HepG2 (cell line): ENCODE measurements at regions not wholly inside any gene's neighbourhood (a gene's known extent, or its start where the extent isn't known, plus 50 kb on each side); places are given as distances from the start of the nearest gene placed in this dataset.
A peak's percentile ranks its signal among the peaks of the same experiment; 100 is the strongest.

Source experiments
- ATAC-seq: fragments of 200-7000 bp; cut with Tn5 transposase; 3 replicates; pipeline ENCODE4 v1.9.1; 2020; ENCODE audit warnings: mild to moderate bottlenecking, moderate library complexity
- BruUV-seq: library from RNA; stranded (reverse); fragments of 400-500 nt; replicated peaks from 2 replicates; lab custom pipeline; 2021; lab: Mats Ljungman, UMichigan
- CTCF ChIA-PET: fragments of 300-600 bp; formaldehyde crosslinking; extraction: SDS; loops from one replicate; lab custom pipeline; 2021; ENCODE audit warnings: low total read pairs, inconsistent platforms, low intra/inter-chr PET ratio; lab: Yijun Ruan, JAX
- POLR2A ChIA-PET: fragments of 350-600 bp; sonication (Branson Sonifier 250); formaldehyde crosslinking; loops from one replicate; lab custom pipeline; 2020; ENCODE audit warnings: antibody characterized with exemption, inconsistent platforms; lab: Yijun Ruan, JAX
- DNase-seq: peaks from one replicate; pipeline ENCODE4 v3.0.0-alpha.2; 2015; ENCODE audit warnings: low spot score
- FAIRE-seq: peaks from 3 replicates; lab custom pipeline; 2011; peaks lifted over from hg19 to GRCh38; lab: Jason Lieb, UNC
- H2AFZ ChIP-seq: one replicate; pipeline ENCODE4 v1.6.1; 2011; ENCODE audit warnings: low read length, inconsistent platforms
- H3K27ac ChIP-seq: fragments of 300-600 bp; 3 replicates; pipeline ENCODE4 v1.8.0; 2011; ENCODE audit warnings: mixed run types, mild to moderate bottlenecking, mixed read lengths, low read length, inconsistent platforms; ENCODE audit not compliant: insufficient read depth; ENCODE audit errors: extremely low read length
- H3K27me3 ChIP-seq, 2 experiments: fragments of 200-600 bp in 1 of 2; 2 replicates in 1 of 2; 3 replicates in 1 of 2; pipeline versions ENCODE4 v1.6.0 to v1.8.0; 2011; ENCODE audit warnings: low read length in 2 of 2, mild to moderate bottlenecking in 2 of 2, moderate library complexity in 2 of 2, inconsistent platforms in 1 of 2; ENCODE audit not compliant: insufficient read depth in 2 of 2, control insufficient read depth in 1 of 2
- H3K36me3 ChIP-seq, 2 experiments: fragments of 200-600 bp in 1 of 2; replicated peaks in 1 of 2; 2 replicates in 1 of 2; 3 replicates in 1 of 2; pipeline versions ENCODE4 v1.5.1 to v1.8.0; 2011; ENCODE audit warnings: low read length in 2 of 2, inconsistent platforms in 1 of 2; ENCODE audit not compliant: insufficient read depth in 2 of 2, control insufficient read depth in 1 of 2
- H3K4me1 ChIP-seq: 2 replicates; pipeline ENCODE4 v1.5.1; 2012; ENCODE audit warnings: low read length, inconsistent platforms; ENCODE audit not compliant: insufficient read depth
- H3K4me2 ChIP-seq: 2 replicates; pipeline ENCODE4 v1.6.0; 2011; ENCODE audit warnings: low read depth, low read length, inconsistent platforms
- H3K4me3 ChIP-seq, 3 experiments: fragments of 200-600 bp in 1 of 3; sonication (generic), shearing (Covaris generic) in 1 of 3; replicated peaks in 1 of 3; 2 replicates each; pipeline ENCODE4 v1.5.1; 2011 to 2016; ENCODE audit warnings: low read length in 3 of 3, inconsistent platforms in 2 of 3, low read depth in 2 of 3, mild to moderate bottlenecking in 2 of 3, control low read depth in 1 of 3, mixed read lengths in 1 of 3; ENCODE audit not compliant: insufficient read depth in 1 of 3
- H3K79me2 ChIP-seq: one replicate; pipeline ENCODE4 v1.6.1; 2011; ENCODE audit warnings: low read length, inconsistent platforms; ENCODE audit not compliant: insufficient read depth
- H3K9ac ChIP-seq: 2 replicates; pipeline ENCODE4 v1.6.0; 2011; ENCODE audit warnings: mild to moderate bottlenecking, low read depth, low read length, inconsistent platforms; ENCODE audit not compliant: insufficient read depth
- H3K9me3 ChIP-seq: 2 replicates; pipeline ENCODE4 v1.5.1; 2012; ENCODE audit warnings: mild to moderate bottlenecking, low read length
- H4K20me1 ChIP-seq: 2 replicates; pipeline ENCODE4 v1.6.0; 2011; ENCODE audit warnings: inconsistent platforms, mild to moderate bottlenecking, low read length, moderate library complexity; ENCODE audit not compliant: insufficient read depth
- AKNA ChIP-seq: sonication (generic); formaldehyde crosslinking; IDR thresholded peaks from 2 replicates; pipeline ENCODE4 v1.4.0; 2020; ENCODE audit warnings: missing genetic modification reagents, borderline replicate concordance
- ATRX ChIP-seq: sonication (generic); formaldehyde crosslinking; IDR thresholded peaks from 2 replicates; pipeline ENCODE4 v1.4.0; 2020; ENCODE audit warnings: missing genetic modification reagents, borderline replicate concordance
- CREB1 ChIP-seq, 2 experiments: fragments of 450-650 bp in 1 of 2; IDR thresholded peaks; 2 replicates each; pipeline ENCODE4 v1.6.1; 2016 to 2017; ENCODE audit warnings: control low read depth in 1 of 2, mild to moderate bottlenecking in 1 of 2, missing compliant biosample characterization in 1 of 2, missing genetic modification characterization in 1 of 2
- EZH2 ChIP-seq: conservative IDR thresholded peaks from 2 replicates; pipeline ENCODE4 v1.6.1; 2012; ENCODE audit warnings: mild to moderate bottlenecking, low read depth, low read length, moderate library complexity
- GABPB1 ChIP-seq: IDR thresholded peaks from 2 replicates; pipeline ENCODE4 v1.6.1; 2016; ENCODE audit warnings: mild to moderate bottlenecking, missing genetic modification reagents, moderate library complexity, missing compliant biosample characterization
- NFIB ChIP-seq: sonication (generic); formaldehyde crosslinking; IDR thresholded peaks from 2 replicates; pipeline ENCODE4 v1.9.0; 2021; ENCODE audit warnings: missing genetic modification reagents, mild to moderate bottlenecking, borderline replicate concordance
- NFKB2 ChIP-seq: sonication (generic); formaldehyde crosslinking; IDR thresholded peaks from 2 replicates; pipeline ENCODE4 v1.4.0; 2020; ENCODE audit warnings: missing genetic modification reagents, borderline replicate concordance
- SMAD9 ChIP-seq: sonication (generic); formaldehyde crosslinking; IDR thresholded peaks from 2 replicates; pipeline ENCODE4 v1.5.1; 2020; ENCODE audit warnings: mild to moderate bottlenecking, missing genetic modification reagents
- TIGD3 ChIP-seq: sonication (generic); formaldehyde crosslinking; IDR thresholded peaks from 2 replicates; pipeline ENCODE4 v1.5.1; 2020; ENCODE audit warnings: mild to moderate bottlenecking, missing genetic modification reagents, borderline replicate concordance
- TMF1 ChIP-seq: sonication (generic); formaldehyde crosslinking; IDR thresholded peaks from 2 replicates; pipeline ENCODE4 v1.8.1; 2022; ENCODE audit warnings: low read depth, missing genetic modification reagents
- ZBTB2 ChIP-seq: sonication (generic); formaldehyde crosslinking; IDR thresholded peaks from 2 replicates; pipeline ENCODE4 v1.8.0; 2022; ENCODE audit warnings: low read depth, missing genetic modification reagents
- ZFP82 ChIP-seq: sonication (generic); formaldehyde crosslinking; IDR thresholded peaks from 2 replicates; pipeline ENCODE4 v1.5.1; 2020; ENCODE audit warnings: mild to moderate bottlenecking, missing genetic modification reagents, borderline replicate concordance
- ZNF225 ChIP-seq: sonication (generic); formaldehyde crosslinking; IDR thresholded peaks from 2 replicates; pipeline ENCODE4 v1.4.0; 2020; ENCODE audit warnings: mild to moderate bottlenecking, missing genetic modification reagents
- WGBS: methylation state at CpG from one replicate; pipeline ENCODE4 v1.1.6; 2017; ENCODE audit warnings: low lambda C conversion rate; 5-methylcytosine and 5-hydroxymethylcytosine counted together
- in situ Hi-C: cut with HindIII; loops from 2 replicates; pipeline ENCODE4 v1.10.0; 2017; ENCODE audit warnings: low pct_unique_long_range_greater_than_20kb; ENCODE audit not compliant: extremely low pct_ligation_motif_present
- intact Hi-C: fragments of 100-400 bp; cut with micrococcal nuclease; formaldehyde crosslinking; loops from one replicate; pipeline ENCODE4 v1.10.0; 2022; ENCODE audit not compliant: unreplicated experiment

GRCh38 chr1:157292809-157293564 lies 154.8 kb upstream of the ETV3 start:
- no peaks in the 10 kb centered on the region for H4K20me1 ChIP-seq
- peak overlapping the region; percentile 16; the same call in 1 of the 2 replicates for H3K4me2 ChIP-seq
- no peak overlapping the region for H2AFZ ChIP-seq
- no peaks in the 10 kb centered on the region for H3K79me2 ChIP-seq
- H3K36me3 ChIP-seq = no peaks in the 10 kb centered on the region
- peaks cover 37% of the 10 kb centered on the region for H3K4me1 ChIP-seq
- BruUV-seq = no TSS peak
- CTCF ChIA-PET = no interaction called here
- FAIRE-seq = no peak
- POLR2A ChIA-PET = interaction anchor here (3.1 kb wide), 1 partner anchor 52 kb away, joined by 12 read pairs; no protein-coding TSS in a partner anchor
- no peak for TF ChIP-seq EZH2
- no peak for TF ChIP-seq ATRX (CRISPR knock-in tag)
- TF ChIP-seq AKNA (CRISPR knock-in tag) = no peak
- no peak for TF ChIP-seq SMAD9 (CRISPR knock-in tag)
- no peak for TF ChIP-seq NFKB2 (CRISPR knock-in tag)
- TF ChIP-seq GABPB1 (CRISPR knock-in tag) = no peak
- no peak for TF ChIP-seq CREB1 (IDR thresholded peaks at IDR 0.05)
- TF ChIP-seq CREB1 (CRISPR knock-in tag; IDR thresholded peaks at IDR 0.05) = no peak
- no peak for TF ChIP-seq ZFP82 (CRISPR knock-in tag)
- TF ChIP-seq ZNF225 (CRISPR knock-in tag) = no peak
- TF ChIP-seq ZBTB2 (CRISPR knock-in tag) = no peak
- TF ChIP-seq TMF1 (CRISPR knock-in tag) = no peak
- TF ChIP-seq TIGD3 = no peak
- TF ChIP-seq NFIB (CRISPR knock-in tag) = no peak
- peak; percentile 29; the same call in 2 of the 3 replicates for ATAC-seq
- H3K27ac ChIP-seq = no peak overlapping the region
- H3K4me3 ChIP-seq = no peak overlapping the region
- peaks cover 0 to 2% of the 10 kb centered on the region in 2 experiments; a peak in 2 of 5 replicates for H3K27me3 ChIP-seq
- intact Hi-C loops = loop anchor here (10.0 kb wide), 1 partner anchor 48 kb away; no protein-coding TSS in a partner anchor
- no peaks in the 10 kb centered on the region for H3K9me3 ChIP-seq
- 0% methylated on average over 4 of the region's 4 CpGs for WGBS
- in situ Hi-C loops = no loop called here
- DNase-seq = no peak
- no peak overlapping the region for H3K9ac ChIP-seq
